HCT116 (cell line): ENCODE measurements at regions not wholly inside any gene's neighbourhood (a gene's known extent, or its start where the extent isn't known, plus 50 kb on each side); places are given as distances from the start of the nearest gene placed in this dataset.

ENCODE experiments used
- ATAC-seq: fragments of 200-7000 bp; cut with Tn5 transposase; 2 replicates; pipeline ENCODE4 v1.9.1; 2020; ENCODE audit warnings: mild to moderate bottlenecking, moderate library complexity
- BruUV-seq: library from RNA; stranded (reverse); fragments of 400-500 nt; replicated peaks from 2 replicates; lab custom pipeline; 2021; lab: Mats Ljungman, UMichigan
- CTCF ChIA-PET: fragments of 300-600 bp; sonication (Branson Sonifier 250); formaldehyde crosslinking; loops from one replicate; lab custom pipeline; 2021; ENCODE audit warnings: antibody characterized with exemption; lab: Charles Lee
- POLR2A ChIA-PET: fragments of 300-600, 350-600 bp; sonication (Branson Sonifier 250); formaldehyde crosslinking; loops from one replicate; lab custom pipeline; 2021; ENCODE audit warnings: antibody characterized with exemption; lab: Charles Lee
- RAD21 ChIA-PET, 2 experiments: fragments of 300-600 bp; sonication (Branson Sonifier 250); formaldehyde crosslinking; loops; one replicate each; lab custom pipeline; 2023; ENCODE audit warnings: low total read pairs in 2 of 2; ENCODE audit not compliant: uncharacterized antibody in 2 of 2, unreplicated experiment in 2 of 2, low non-redundant PET in 1 of 2; lab: Charles Lee
- DNase-seq: peaks from one replicate; pipeline ENCODE4 v3.0.0-alpha.2; 2010; ENCODE audit warnings: low read depth, low spot score
- H2AFZ ChIP-seq: fragments of 200-600 bp; shearing (Covaris generic), sonication (generic); 2 replicates; pipeline ENCODE4 v1.6.1; 2017; ENCODE audit warnings: low read depth, mixed run types, mixed read lengths, antibody characterized with exemption, low read length; ENCODE audit not compliant: poor library complexity, severe bottlenecking
- H3K27ac ChIP-seq: 2 replicates; pipeline ENCODE4 v1.5.1; 2012; ENCODE audit warnings: low read depth, low read length
- H3K27me3 ChIP-seq: fragments of 200-600 bp; sonication (generic); 2 replicates; pipeline ENCODE4 v1.6.1; 2016; ENCODE audit warnings: mixed run types, low read length, mixed read lengths; ENCODE audit not compliant: insufficient read depth
- H3K36me3 ChIP-seq, 2 experiments: fragments of 200-500 bp in 1 of 2; fragments of 200-600 bp in 1 of 2; sonication (Bioruptor generic) in 1 of 2; sonication (generic) in 1 of 2; 2 replicates each; pipeline versions ENCODE4 v1.5.1 to v1.6.1; 2014 to 2016; ENCODE audit warnings: low read length in 2 of 2, inconsistent platforms in 1 of 2, mixed read lengths in 1 of 2, mixed run types in 1 of 2; ENCODE audit not compliant: insufficient read depth in 2 of 2, control insufficient read depth in 1 of 2
- H3K4me1 ChIP-seq, 2 experiments: fragments of 200-600 bp in 1 of 2; sonication (generic) in 1 of 2; 2 replicates each; pipeline versions ENCODE4 v1.5.1 to v1.6.1; 2012 to 2017; ENCODE audit warnings: low read length in 2 of 2, inconsistent platforms in 1 of 2, mild to moderate bottlenecking in 1 of 2, mixed read lengths in 1 of 2, mixed run types in 1 of 2, moderate library complexity in 1 of 2; ENCODE audit not compliant: insufficient read depth in 2 of 2, control insufficient read depth in 1 of 2
- H3K4me2 ChIP-seq: fragments of 200-600 bp; sonication (generic); 2 replicates; pipeline ENCODE4 v1.6.1; 2017; ENCODE audit warnings: mixed run types, low read length, mixed read lengths
- H3K4me3 ChIP-seq, 2 experiments: fragments of 200-600 bp in 1 of 2; sonication (generic) in 1 of 2; replicated peaks in 1 of 2; 2 replicates each; pipeline ENCODE4 v1.5.1; 2011 to 2016; ENCODE audit warnings: low read length in 2 of 2, control low read depth in 1 of 2, low read depth in 1 of 2, mild to moderate bottlenecking in 1 of 2, mixed read lengths in 1 of 2, mixed run types in 1 of 2
- H3K79me2 ChIP-seq: fragments of 200-600 bp; sonication (generic); 2 replicates; pipeline ENCODE4 v1.6.1; 2017; ENCODE audit warnings: mild to moderate bottlenecking, mixed run types, low read length, moderate library complexity, mixed read lengths; ENCODE audit not compliant: insufficient read depth
- H3K9ac ChIP-seq: fragments of 200-600 bp; sonication (generic); 2 replicates; pipeline ENCODE4 v1.6.1; 2016; ENCODE audit warnings: low read length, mixed read lengths
- H3K9me2 ChIP-seq: fragments of 200-600 bp; sonication (generic), shearing (Covaris generic); 2 replicates; pipeline ENCODE4 v1.6.1; 2017; ENCODE audit warnings: mixed run types, mild to moderate bottlenecking, moderate library complexity; ENCODE audit not compliant: insufficient read depth
- H3K9me3 ChIP-seq, 2 experiments: fragments of 200-500 bp in 1 of 2; fragments of 200-600 bp in 1 of 2; sonication (Bioruptor generic) in 1 of 2; sonication (generic) in 1 of 2; 2 replicates each; pipeline ENCODE4 v1.6.1; 2014 to 2017; ENCODE audit warnings: low read length in 2 of 2, mixed read lengths in 2 of 2, inconsistent platforms in 1 of 2, low read depth in 1 of 2, mild to moderate bottlenecking in 1 of 2, mixed run types in 1 of 2, moderate library complexity in 1 of 2; ENCODE audit not compliant: control insufficient read depth in 1 of 2, insufficient read depth in 1 of 2
- H4K20me1 ChIP-seq: fragments of 200-600 bp; sonication (generic), shearing (Covaris generic); 2 replicates; pipeline ENCODE4 v1.6.1; 2017; ENCODE audit warnings: mixed run types, mild to moderate bottlenecking, moderate library complexity; ENCODE audit not compliant: insufficient read depth
- CBX3 ChIP-seq: IDR thresholded peaks from 2 replicates; pipeline ENCODE4 v1.6.1; 2012; ENCODE audit warnings: low read depth
- CEBPB ChIP-seq: IDR thresholded peaks from 2 replicates; pipeline ENCODE4 v1.6.1; 2012; ENCODE audit warnings: low read depth
- CTCF ChIP-seq, 3 experiments: fragments of 200-600 bp in 1 of 3; sonication (generic) in 1 of 3; IDR thresholded peaks in 2 of 3; conservative IDR thresholded peaks in 1 of 3; 2 replicates each; pipeline ENCODE4 v1.5.1; 2012 to 2017; ENCODE audit warnings: low read depth in 2 of 3, low read length in 2 of 3, antibody characterized with exemption in 1 of 3, borderline replicate concordance in 1 of 3, control low read depth in 1 of 3, mild to moderate bottlenecking in 1 of 3, mixed read lengths in 1 of 3, mixed run types in 1 of 3, moderate library complexity in 1 of 3; ENCODE audit not compliant: insufficient read depth in 1 of 3
- ELF1 ChIP-seq: IDR thresholded peaks from 2 replicates; pipeline ENCODE4 v1.6.1; 2012; ENCODE audit warnings: low read depth, borderline replicate concordance
- EZH2 ChIP-seq: fragments of 200-600 bp; sonication (generic); IDR thresholded peaks from 2 replicates; pipeline ENCODE4 v1.6.1; 2017; ENCODE audit warnings: antibody characterized with exemption, mixed run types
- EZH2phosphoT487 ChIP-seq: fragments of 200-600 bp; IDR thresholded peaks from 2 replicates; pipeline ENCODE4 v1.6.1; 2018; ENCODE audit warnings: antibody characterized with exemption, borderline replicate concordance
- FOSL1 ChIP-seq: IDR thresholded peaks from 2 replicates; pipeline ENCODE4 v1.6.1; 2012; ENCODE audit warnings: low read depth
- JUND ChIP-seq: IDR thresholded peaks from 2 replicates; pipeline ENCODE4 v1.6.1; 2012
- MAX ChIP-seq: IDR thresholded peaks from 2 replicates; pipeline ENCODE4 v1.6.1; 2012
- POLR2AphosphoS5 ChIP-seq: IDR thresholded peaks from 2 replicates; pipeline ENCODE4 v1.6.1; 2011; ENCODE audit warnings: mild to moderate bottlenecking, low read depth, low read length, moderate library complexity
- RAD21 ChIP-seq: IDR thresholded peaks from 2 replicates; pipeline ENCODE4 v1.6.1; 2012; ENCODE audit warnings: low read depth, mild to moderate bottlenecking
- REST ChIP-seq: IDR thresholded peaks from 2 replicates; pipeline ENCODE4 v1.6.1; 2012; ENCODE audit warnings: low read depth
- TCF7L2 ChIP-seq: IDR thresholded peaks from 2 replicates; pipeline ENCODE4 v1.7.0; 2011; ENCODE audit warnings: borderline replicate concordance, inconsistent platforms; ENCODE audit not compliant: insufficient read depth, insufficient read length; ENCODE audit errors: extremely low read depth
- ZBTB33 ChIP-seq: IDR thresholded peaks from 2 replicates; pipeline ENCODE4 v1.6.1; 2011; ENCODE audit warnings: mild to moderate bottlenecking, low read length, moderate library complexity; ENCODE audit not compliant: insufficient replicate concordance; ENCODE audit errors: extremely low read depth
- ZFX ChIP-seq: fragments of 450-650 bp; IDR thresholded peaks from 2 replicates; pipeline ENCODE4 v1.6.1; 2017
- intact Hi-C: fragments of 100-400 bp; cut with micrococcal nuclease; formaldehyde crosslinking; loops from 2 replicates; pipeline ENCODE4 v1.10.0; 2022

GRCh38 chr7:52705768-52706167 lies 329.7 kb upstream of the POM121L12 start:
- POLR2A ChIA-PET: no interaction called here
- H3K36me3 ChIP-seq: no peaks in the 10 kb centered on the region
- H3K4me2 ChIP-seq: no peak overlapping the region
- H3K9me3 ChIP-seq: peaks cover 5 to 13% of the 10 kb centered on the region in 2 experiments; a peak in 2 of 4 replicates
- no peak overlapping the region for H3K27ac ChIP-seq
- CTCF ChIA-PET: no interaction called here
- TF ChIP-seq CTCF (IDR thresholded peaks at IDR 0.05 in 2 of 3, conservative IDR thresholded peaks at IDR 0.05 in 1 of 3; ENCODE audit: borderline replicate concordance in 1 of 3, insufficient read depth in 1 of 3, low read depth in 2 of 3, low read length in 2 of 3) (no peak), POLR2AphosphoS5 (no peak), RAD21 (no peak), JUND (no peak), ZFX (no peak), ZBTB33 (no peak), EZH2 (no peak), EZH2phosphoT487 (no peak), TCF7L2 (no peak), FOSL1 (no peak), CBX3 (no peak), MAX (no peak), CEBPB (no peak), REST (no peak), ELF1 (no peak)
- no peaks in the 10 kb centered on the region for H3K9me2 ChIP-seq
- no peaks in the 10 kb centered on the region for H3K27me3 ChIP-seq
- BruUV-seq: no TSS peak
- RAD21 ChIA-PET: no interaction called here
- no peak overlapping the region for H2AFZ ChIP-seq
- H3K79me2 ChIP-seq: no peaks in the 10 kb centered on the region
- H3K4me1 ChIP-seq: no peaks in the 10 kb centered on the region
- H3K9ac ChIP-seq: no peak overlapping the region
- intact Hi-C loops: no loop called here
- no peaks in the 10 kb centered on the region for H4K20me1 ChIP-seq
- no peak overlapping the region for H3K4me3 ChIP-seq
- ATAC-seq: no peak
- DNase-seq: no peak
